Suprapubic skin (tissue), 4 donors: ENCODE measurements at regions not wholly inside any gene's neighbourhood (a gene's known extent, or its start where the extent isn't known, plus 50 kb on each side); places are given as distances from the start of the nearest gene placed in this dataset.
"Not testable (repeated sequence)": the region's sequence is repeated elsewhere in the genome, so short reads cannot be mapped to it uniquely, and the experiment has no call there.

Source experiments
- DNase-seq, 2 donors: peaks; one replicate each; pipeline ENCODE4 v3.0.0-alpha.2; 2019; ENCODE audit warnings: low spot score in 2 of 2
- H3K27ac ChIP-seq: fragments of 200-600 bp; sonication (generic); one replicate; pipeline ENCODE4 v1.5.1; 2019
- H3K27me3 ChIP-seq: fragments of 200-600 bp; sonication (generic); one replicate; pipeline ENCODE4 v1.5.1; 2019
- H3K36me3 ChIP-seq: fragments of 200-600 bp; sonication (generic); one replicate; pipeline ENCODE4 v1.5.1; 2019
- H3K4me1 ChIP-seq: fragments of 200-600 bp; sonication (generic); one replicate; pipeline ENCODE4 v1.5.1; 2019
- H3K4me3 ChIP-seq: fragments of 200-600 bp; sonication (generic); one replicate; pipeline ENCODE4 v1.5.1; 2019; ENCODE audit warnings: mild to moderate bottlenecking
- H3K9me3 ChIP-seq: fragments of 200-600 bp; sonication (generic); one replicate; pipeline ENCODE4 v1.5.1; 2019
- CTCF ChIP-seq, 2 donors: fragments of 200-600 bp in 1 of 2; fragments of 450-650 bp in 1 of 2; sonication (generic) in 1 of 2; IDR thresholded peaks; one replicate each; pipeline ENCODE4 v1.5.1; 2016 to 2019; ENCODE audit warnings: antibody characterized with exemption in 2 of 2, mild to moderate bottlenecking in 1 of 2, moderate library complexity in 1 of 2
- EP300 ChIP-seq: sonication (generic); formaldehyde crosslinking; IDR thresholded peaks from one replicate; pipeline ENCODE4 v1.6.1; 2017; ENCODE audit warnings: antibody characterized with exemption
- POLR2A ChIP-seq, 2 donors: fragments of 450-650 bp; IDR thresholded peaks; one replicate each; pipeline ENCODE4 v1.6.1; 2017; ENCODE audit warnings: antibody characterized with exemption in 2 of 2, mild to moderate bottlenecking in 2 of 2, moderate library complexity in 2 of 2
- POLR2AphosphoS5 ChIP-seq, 3 donors: sonication (generic); formaldehyde crosslinking; IDR thresholded peaks; one replicate each; pipeline ENCODE4 v1.6.1; 2017; ENCODE audit warnings: antibody characterized with exemption in 3 of 3
- WGBS: methylation state at CpG from one replicate; pipeline ENCODE4 v1.1.5; 2018; 5-methylcytosine and 5-hydroxymethylcytosine counted together

- Histone ChIP-seq H3K27me3 (peaks cover 5% of the 10 kb centered on the region), H3K9me3 (no peaks in the 10 kb centered on the region), H3K27ac (no peak overlapping the region), H3K4me3 (no peak overlapping the region), H3K36me3 (no peaks in the 10 kb centered on the region), H3K4me1 (no peaks in the 10 kb centered on the region)
- DNase-seq = no peak
- TF ChIP-seq POLR2AphosphoS5 (IDR thresholded peaks at IDR 0.05) (no peak), POLR2A (IDR thresholded peaks at IDR 0.05) (no peak), EP300 (no peak), CTCF (IDR thresholded peaks at IDR 0.05) (no peak)
- 83% methylated on average over 22 of the region's 22 CpGs for WGBS
Observed at GRCh38 chr7:142567201-142568075, 181.8 kb upstream of the PRSS1 start.

- Histone ChIP-seq H3K36me3 (no peaks in the 10 kb centered on the region), H3K27me3 (peaks cover 5% of the 10 kb centered on the region), H3K4me1 (no peaks in the 10 kb centered on the region), H3K9me3 (no peaks in the 10 kb centered on the region), H3K4me3 (no peak overlapping the region), H3K27ac (no peak overlapping the region)
- no peak for TF ChIP-seq CTCF (IDR thresholded peaks at IDR 0.05)
- no peak for TF ChIP-seq POLR2A (IDR thresholded peaks at IDR 0.05)
- 87% methylated on average over 5 of the region's 5 CpGs for WGBS
- DNase-seq = no peak
Observed at GRCh38 chr7:142566271-142566670, 183.0 kb upstream of the PRSS1 start.

GRCh38 chr7:142564125-142564524 lies 185.1 kb upstream of the PRSS1 start:
- WGBS = 83% methylated on average over 3 of the region's 3 CpGs
- H3K27me3 ChIP-seq, DNase-seq, H3K36me3 ChIP-seq, H3K4me3 ChIP-seq, H3K9me3 ChIP-seq, H3K4me1 ChIP-seq, H3K27ac ChIP-seq: not testable (repeated sequence)

- WGBS = 44% methylated on average over 1 of the region's 1 CpG
Observed at GRCh38 chr7:142563470-142563869, 185.8 kb upstream of the PRSS1 start.

GRCh38 chr7:142562688-142563087 lies 186.6 kb upstream of the PRSS1 start:
- TF ChIP-seq POLR2A (IDR thresholded peaks at IDR 0.05) (no peak), CTCF (IDR thresholded peaks at IDR 0.05) (no peak), EP300 (no peak), POLR2AphosphoS5 (IDR thresholded peaks at IDR 0.05) (no peak)
- no peak overlapping the region for H3K4me3 ChIP-seq
- WGBS = 69% methylated on average over 1 of the region's 1 CpG
- no peak for DNase-seq
- H3K9me3 ChIP-seq = no peaks in the 10 kb centered on the region
- no peaks in the 10 kb centered on the region for H3K27me3 ChIP-seq
- H3K27ac ChIP-seq = no peak overlapping the region
- no peaks in the 10 kb centered on the region for H3K36me3 ChIP-seq
- no peaks in the 10 kb centered on the region for H3K4me1 ChIP-seq

More at GRCh38 chr7:142563470-142563869, 185.8 kb upstream of the PRSS1 start:
- H3K4me3 ChIP-seq = no peak overlapping the region
- H3K27me3 ChIP-seq = no peaks in the 10 kb centered on the region
- no peaks in the 10 kb centered on the region for H3K36me3 ChIP-seq
- TF ChIP-seq CTCF (IDR thresholded peaks at IDR 0.05) = no peak
- TF ChIP-seq POLR2A (IDR thresholded peaks at IDR 0.05) = no peak
- no peak for TF ChIP-seq POLR2AphosphoS5 (IDR thresholded peaks at IDR 0.05)
- no peak for TF ChIP-seq EP300
- H3K27ac ChIP-seq = no peak overlapping the region
- DNase-seq = no peak
- H3K4me1 ChIP-seq = no peaks in the 10 kb centered on the region
- H3K9me3 ChIP-seq = no peaks in the 10 kb centered on the region

- 93% methylated on average over 3 of the region's 3 CpGs for WGBS
- not testable (repeated sequence) for DNase-seq, H3K9me3 ChIP-seq, H3K36me3 ChIP-seq, H3K27ac ChIP-seq, H3K27me3 ChIP-seq, H3K4me3 ChIP-seq
- peaks cover 11% of the 10 kb centered on the region for H3K4me1 ChIP-seq
Observed at GRCh38 chr7:142561396-142561795, 187.9 kb upstream of the PRSS1 start.

GRCh38 chr7:142560770-142561169 lies 188.5 kb upstream of the PRSS1 start:
- not testable (repeated sequence) for H3K27me3 ChIP-seq, H3K4me3 ChIP-seq, H3K9me3 ChIP-seq, DNase-seq, H3K27ac ChIP-seq, H3K36me3 ChIP-seq
- 88% methylated on average over 4 of the region's 6 CpGs for WGBS
- peaks cover 13% of the 10 kb centered on the region for H3K4me1 ChIP-seq
